Activated T-helper 1 cell treated with anti-CD3 and anti-CD28 coated beads, Interleukin-12 subunit alpha, Interleukin-12 subunit beta, Interleukin-2, Interleukin-4 antibody, amounts not matched to agents 30 ng/mL and 10 ng/mL and 1 ng/mL, durations not matched to agents 14 hours and 24 hours and 36 hours (primary cell): ENCODE measurements at regions not wholly inside any gene's neighbourhood (a gene's known extent, or its start where the extent isn't known, plus 50 kb on each side); places are given as distances from the start of the nearest gene placed in this dataset.
"Not testable (repeated sequence)": the region's sequence is repeated elsewhere in the genome, so short reads cannot be mapped to it uniquely, and the experiment has no call there.

Experiments used
- DNase-seq: peaks from one replicate; pipeline ENCODE4 v3.0.0; 2021; ENCODE audit warnings: low spot score
- H3K27ac Mint-ChIP-seq: one replicate; pipeline ENCODE4 v1.8.0; 2021; ENCODE audit warnings: mild to moderate bottlenecking, mixed read lengths
- H3K27me3 Mint-ChIP-seq: one replicate; pipeline ENCODE4 v1.8.0; 2022; ENCODE audit warnings: mild to moderate bottlenecking, moderate library complexity, mixed read lengths; ENCODE audit not compliant: insufficient read depth
- H3K36me3 Mint-ChIP-seq: one replicate; pipeline ENCODE4 v1.8.0; 2021; ENCODE audit warnings: low read depth, mixed read lengths
- H3K4me1 Mint-ChIP-seq: one replicate; pipeline ENCODE4 v1.8.0; 2021; ENCODE audit warnings: low read depth, mixed read lengths
- H3K4me3 Mint-ChIP-seq: one replicate; pipeline ENCODE4 v1.8.0; 2021; ENCODE audit warnings: mild to moderate bottlenecking, moderate library complexity, mixed read lengths
- H3K9me3 Mint-ChIP-seq: one replicate; pipeline ENCODE4 v1.8.0; 2021; ENCODE audit warnings: mixed read lengths
- intact Hi-C: fragments of 100-400 bp; cut with micrococcal nuclease; formaldehyde crosslinking; loops from one replicate; pipeline ENCODE4 v1.15.1; 2024

- Mint-ChIP-seq H3K4me1 (no peaks in the 10 kb centered on the region), H3K4me3 (no peak overlapping the region), H3K36me3 (no peaks in the 10 kb centered on the region), H3K27ac (no peak overlapping the region), H3K9me3 (peaks cover 10% of the 10 kb centered on the region), H3K27me3 (no peaks in the 10 kb centered on the region)
- intact Hi-C loops, result no loop called here
- DNase-seq, result no peak
Observed at GRCh38 chrY:11070250-11071113, 1542.8 kb downstream of the TSPY10 start.

GRCh38 chrY:11085801-11086200 lies 1558.1 kb downstream of the TSPY10 start:
- intact Hi-C loops, H3K36me3 Mint-ChIP-seq, DNase-seq, H3K4me3 Mint-ChIP-seq, H3K4me1 Mint-ChIP-seq, H3K9me3 Mint-ChIP-seq, H3K27me3 Mint-ChIP-seq, H3K27ac Mint-ChIP-seq: not testable (repeated sequence)

GRCh38 chrY:11097498-11097897 lies 1569.8 kb downstream of the TSPY10 start:
- intact Hi-C loops, DNase-seq, H3K4me1 Mint-ChIP-seq: not testable (repeated sequence)

GRCh38 chrY:11098419-11098818 lies 1570.7 kb downstream of the TSPY10 start:
- DNase-seq, H3K27me3 Mint-ChIP-seq, intact Hi-C loops, H3K4me1 Mint-ChIP-seq, H3K9me3 Mint-ChIP-seq, H3K27ac Mint-ChIP-seq, H3K4me3 Mint-ChIP-seq, H3K36me3 Mint-ChIP-seq: not testable (repeated sequence)

More at GRCh38 chrY:11097498-11097897, 1569.8 kb downstream of the TSPY10 start:
- not testable (repeated sequence) for H3K27me3 Mint-ChIP-seq, H3K36me3 Mint-ChIP-seq, H3K4me3 Mint-ChIP-seq, H3K27ac Mint-ChIP-seq, H3K9me3 Mint-ChIP-seq

GRCh38 chrY:11099004-11099403 lies 1571.3 kb downstream of the TSPY10 start:
- intact Hi-C loops, result no loop called here
- no peak overlapping the region for H3K4me3 Mint-ChIP-seq
- no peak overlapping the region for H3K27ac Mint-ChIP-seq
- H3K36me3 Mint-ChIP-seq, result no peaks in the 10 kb centered on the region
- no peaks in the 10 kb centered on the region for H3K9me3 Mint-ChIP-seq
- no peak for DNase-seq
- H3K4me1 Mint-ChIP-seq, result no peaks in the 10 kb centered on the region
- no peaks in the 10 kb centered on the region for H3K27me3 Mint-ChIP-seq

- intact Hi-C loops, H3K27ac Mint-ChIP-seq, H3K36me3 Mint-ChIP-seq, H3K27me3 Mint-ChIP-seq, H3K4me1 Mint-ChIP-seq, DNase-seq, H3K4me3 Mint-ChIP-seq, H3K9me3 Mint-ChIP-seq: not testable (repeated sequence)
Observed at GRCh38 chrY:11100472-11100871, 1572.8 kb downstream of the TSPY10 start.

- H3K4me1 Mint-ChIP-seq, H3K27me3 Mint-ChIP-seq, intact Hi-C loops, H3K9me3 Mint-ChIP-seq, DNase-seq, H3K36me3 Mint-ChIP-seq, H3K27ac Mint-ChIP-seq, H3K4me3 Mint-ChIP-seq: not testable (repeated sequence)
Observed at GRCh38 chrY:11102987-11103386, 1575.3 kb downstream of the TSPY10 start.

GRCh38 chrY:11107127-11107918 lies 1579.6 kb downstream of the TSPY10 start:
- H3K27me3 Mint-ChIP-seq, H3K4me1 Mint-ChIP-seq, H3K36me3 Mint-ChIP-seq, H3K27ac Mint-ChIP-seq, H3K4me3 Mint-ChIP-seq, intact Hi-C loops, DNase-seq: not testable (repeated sequence)
- peaks cover 13% of the 10 kb centered on the region for H3K9me3 Mint-ChIP-seq

GRCh38 chrY:11151724-11152123 lies 1549.3 kb upstream of the USP9Y start:
- H3K36me3 Mint-ChIP-seq, H3K27ac Mint-ChIP-seq, H3K4me3 Mint-ChIP-seq, DNase-seq, H3K4me1 Mint-ChIP-seq, intact Hi-C loops, H3K9me3 Mint-ChIP-seq, H3K27me3 Mint-ChIP-seq: not testable (repeated sequence)

- H3K27me3 Mint-ChIP-seq, H3K4me3 Mint-ChIP-seq, H3K4me1 Mint-ChIP-seq, H3K36me3 Mint-ChIP-seq, DNase-seq, intact Hi-C loops, H3K27ac Mint-ChIP-seq, H3K9me3 Mint-ChIP-seq: not testable (repeated sequence)
Observed at GRCh38 chrY:11156100-11156499, 1544.9 kb upstream of the USP9Y start.

- H3K9me3 Mint-ChIP-seq, H3K36me3 Mint-ChIP-seq, H3K27me3 Mint-ChIP-seq, intact Hi-C loops, H3K4me3 Mint-ChIP-seq, H3K27ac Mint-ChIP-seq, DNase-seq, H3K4me1 Mint-ChIP-seq: not testable (repeated sequence)
Observed at GRCh38 chrY:11156846-11157245, 1544.2 kb upstream of the USP9Y start.

- H3K9me3 Mint-ChIP-seq, H3K4me3 Mint-ChIP-seq, H3K4me1 Mint-ChIP-seq, H3K27me3 Mint-ChIP-seq, H3K27ac Mint-ChIP-seq, H3K36me3 Mint-ChIP-seq, intact Hi-C loops, DNase-seq: not testable (repeated sequence)
Observed at GRCh38 chrY:11177033-11177432, 1524.0 kb upstream of the USP9Y start.

- H3K9me3 Mint-ChIP-seq, H3K27ac Mint-ChIP-seq, intact Hi-C loops, H3K36me3 Mint-ChIP-seq, H3K4me3 Mint-ChIP-seq, H3K4me1 Mint-ChIP-seq, DNase-seq, H3K27me3 Mint-ChIP-seq: not testable (repeated sequence)
Observed at GRCh38 chrY:11201133-11201532, 1499.9 kb upstream of the USP9Y start.
